ENCODE measurements at regions not wholly inside any gene's neighbourhood (a gene's known extent, or its start where the extent isn't known, plus 50 kb on each side); places are given as distances from the start of the nearest gene placed in this dataset.

DNA sequence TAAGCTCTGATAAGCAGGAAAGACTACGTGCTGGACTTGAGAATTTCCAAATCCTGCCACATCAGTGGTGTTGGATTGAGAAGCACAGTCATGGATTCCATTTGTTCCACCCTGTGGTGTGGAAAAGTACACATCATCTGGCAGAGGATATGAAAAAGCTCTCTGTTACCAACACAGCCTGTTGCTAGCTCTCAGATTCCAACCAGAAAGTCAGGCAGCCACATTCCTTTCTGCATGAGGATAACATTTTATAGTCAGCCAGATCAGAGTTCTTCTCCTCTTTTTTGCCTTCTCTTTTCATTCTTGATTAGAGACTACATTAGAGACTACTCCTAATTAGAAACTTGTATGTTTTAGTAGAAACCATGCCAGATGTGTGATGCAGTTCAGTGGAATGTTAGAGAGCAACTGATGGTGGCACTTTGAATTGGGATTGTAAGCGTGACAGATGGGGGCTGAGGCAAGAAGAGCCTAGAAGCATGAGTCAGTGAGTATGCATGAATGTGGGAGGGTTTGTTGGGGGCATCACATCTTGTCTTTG, 61.2 kb upstream of the STXBP6 start:
- DNase-seq (ENCODE audit: extremely low spot score, insufficient read length, low read depth), result no peak
- FAIRE-seq, result no peak

DNA sequence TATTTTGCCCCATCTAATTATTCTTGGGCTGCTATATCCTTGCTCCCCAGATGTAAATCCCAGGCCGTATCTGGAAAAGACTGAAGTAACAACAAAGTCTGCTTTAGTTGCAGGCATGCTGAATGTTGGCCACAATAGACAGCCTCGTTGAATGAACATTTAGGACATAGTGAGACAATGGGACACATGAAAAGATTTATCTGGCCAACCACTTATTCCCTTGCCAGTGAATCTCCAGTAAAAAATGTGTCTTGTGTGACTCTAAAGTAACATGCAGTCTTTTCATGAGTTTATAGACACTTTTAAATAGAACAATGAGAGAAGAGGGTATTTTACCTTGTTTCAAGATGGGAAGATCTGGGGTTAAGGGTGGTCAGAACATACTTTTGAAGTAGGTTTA, 60.2 kb upstream of the STXBP6 start:
- DNase-seq (ENCODE audit: extremely low spot score, insufficient read length, low read depth), result no peak
- FAIRE-seq, result no peak

DNA sequence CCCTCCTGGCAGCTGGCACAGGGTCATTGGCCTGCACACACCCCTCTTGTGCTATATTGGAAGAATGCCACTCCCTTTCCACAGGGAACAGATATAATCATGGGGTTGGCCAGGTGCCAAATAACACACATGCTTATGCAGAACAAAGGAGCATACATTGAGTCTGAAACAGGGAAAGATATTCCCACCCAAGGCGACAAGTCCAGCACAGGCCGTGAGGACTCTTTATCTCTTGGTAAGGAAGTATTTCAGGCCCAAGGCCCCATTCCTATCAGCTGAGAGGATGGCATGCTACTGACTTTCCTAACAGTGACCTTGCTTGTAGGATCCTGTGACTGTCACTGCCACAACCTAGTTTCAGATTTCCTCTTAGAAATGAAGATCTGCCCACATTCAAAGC, 59.0 kb upstream of the STXBP6 start:
- FAIRE-seq (no peak), DNase-seq (ENCODE audit: extremely low spot score, insufficient read length, low read depth) (no peak)

DNA sequence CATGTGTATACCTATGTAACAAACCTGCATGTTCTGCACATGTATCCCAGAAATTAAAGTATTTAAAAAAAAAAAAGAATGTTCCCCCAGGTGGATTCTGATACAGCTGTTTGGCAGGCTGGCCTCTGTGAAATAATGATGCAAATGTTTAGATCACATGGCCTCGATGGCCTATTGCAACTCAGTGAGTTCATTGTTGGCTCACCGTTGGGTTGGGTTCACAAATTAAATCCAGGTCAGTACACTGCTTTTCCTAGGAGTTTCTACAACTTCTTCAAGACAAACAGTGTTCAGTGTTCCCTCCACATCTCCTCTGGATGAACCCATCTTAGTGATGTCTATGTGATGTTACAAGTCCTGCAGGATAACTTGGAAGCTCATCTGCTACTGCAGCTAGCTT, 58.3 kb upstream of the STXBP6 start:
- no peak for DNase-seq (ENCODE audit: extremely low spot score, insufficient read length, low read depth)

DNA sequence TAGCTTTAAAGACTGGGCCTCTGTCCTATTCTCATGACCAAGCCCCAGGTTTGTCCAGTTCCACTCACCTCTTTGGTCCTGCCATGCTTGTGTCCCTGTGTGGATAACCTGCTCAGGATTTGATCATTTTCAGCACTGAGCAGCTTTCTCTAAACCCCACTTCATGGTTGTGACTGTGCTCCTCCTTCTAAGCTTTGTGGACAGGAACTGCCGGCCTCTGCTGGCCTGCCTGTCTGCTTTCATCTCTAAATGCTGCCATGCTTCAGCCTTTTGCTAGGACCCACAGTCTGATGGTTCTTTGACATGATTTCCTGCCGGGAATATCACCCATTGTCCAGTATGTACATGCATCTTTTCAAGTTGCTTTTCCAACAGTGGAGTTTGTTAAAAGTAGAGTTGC, 53.9 kb upstream of the STXBP6 start:
- DNase-seq (ENCODE audit: extremely low spot score, insufficient read length, low read depth) (no peak), FAIRE-seq (no peak)

More for the DNA sequence above, 58.3 kb upstream of the STXBP6 start:
- FAIRE-seq, result no peak

DNA sequence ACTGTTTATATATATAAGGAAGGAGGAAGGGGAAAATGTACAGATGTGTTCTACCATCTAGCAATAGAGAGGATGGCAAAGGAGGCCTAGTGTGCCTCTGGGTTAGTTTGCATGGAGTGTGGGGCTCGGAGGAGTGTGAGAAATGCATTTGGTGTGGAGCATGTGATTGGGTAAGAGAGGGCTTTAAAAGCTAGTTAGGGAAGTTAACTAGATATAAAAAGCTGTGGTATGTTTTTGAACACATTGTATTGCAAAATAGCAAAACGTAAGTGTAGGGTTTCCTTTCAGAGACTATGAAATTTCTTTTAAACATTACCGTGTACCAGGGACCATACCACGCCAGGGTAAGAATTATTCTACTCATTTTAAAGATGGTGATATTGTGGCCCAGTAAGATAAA, 53.3 kb upstream of the STXBP6 start:
- DNase-seq (ENCODE audit: extremely low spot score, insufficient read length, low read depth) (no peak), FAIRE-seq (no peak)

DNA sequence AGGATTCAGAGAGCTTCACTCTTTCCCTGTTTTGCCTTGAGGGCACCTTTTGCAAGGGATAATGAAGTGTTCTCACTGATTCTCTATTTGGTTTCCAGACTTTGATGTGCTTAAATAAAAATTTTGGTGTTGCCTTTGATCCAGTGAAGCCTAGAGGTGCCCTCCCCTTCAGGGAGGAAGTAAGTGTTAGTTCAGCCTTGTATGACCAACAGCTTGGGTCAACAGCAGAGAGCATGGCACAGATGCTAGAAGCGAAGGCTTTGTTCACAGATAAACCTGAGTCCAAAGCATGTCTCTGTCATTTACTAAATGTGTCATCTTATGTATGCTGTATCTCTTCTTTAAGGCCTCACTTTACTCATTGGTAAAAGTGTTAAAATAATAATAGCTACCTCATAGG, 52.8 kb upstream of the STXBP6 start:
- FAIRE-seq, result no peak
- DNase-seq (ENCODE audit: extremely low spot score, insufficient read length, low read depth), result no peak

DNA sequence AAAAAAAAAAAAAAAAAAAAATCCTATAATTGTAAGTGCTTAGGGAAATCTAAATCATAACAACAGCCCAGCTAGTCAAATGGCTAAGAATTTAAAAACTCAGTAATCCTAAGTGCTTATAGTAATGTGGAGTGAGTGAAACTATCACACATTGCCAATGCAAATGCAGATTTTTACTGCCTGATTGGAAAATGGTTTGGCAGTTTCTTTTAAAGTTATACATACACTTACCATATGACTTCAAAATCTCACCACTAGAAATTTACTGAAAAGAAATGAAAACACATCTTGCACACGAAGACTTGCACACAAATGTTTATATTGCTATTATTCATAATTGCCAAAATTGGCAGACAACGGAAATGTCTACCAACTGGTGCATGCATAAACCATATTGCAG, 51.3 kb upstream of the STXBP6 start:
- no peak for FAIRE-seq
- no peak for DNase-seq (ENCODE audit: extremely low spot score, insufficient read length, low read depth)

Measured in GM18507 (cell line).